CD4-positive, alpha-beta T cell treated with Interleukin-6 for 4 hours (primary cell): ENCODE measurements at regions not wholly inside any gene's neighbourhood (a gene's known extent, or its start where the extent isn't known, plus 50 kb on each side); places are given as distances from the start of the nearest gene placed in this dataset.
"Not testable (repeated sequence)": the region's sequence is repeated elsewhere in the genome, so short reads cannot be mapped to it uniquely, and the experiment has no call there.

Experiments
- DNase-seq: peaks from one replicate; pipeline ENCODE4 v3.0.0-alpha.2; 2020; ENCODE audit warnings: mixed read lengths

- no peak for DNase-seq
Observed at GRCh38 chr21:28106370-28106890, 886.2 kb downstream of the LTN1 start.

- no peak for DNase-seq
Observed at GRCh38 chr21:28104346-28104745, 888.3 kb downstream of the LTN1 start.

GRCh38 chr21:28100366-28100765, 892.3 kb downstream of the LTN1 start:
- no peak for DNase-seq

- no peak for DNase-seq
Observed at GRCh38 chr21:28099001-28099705, 893.5 kb downstream of the LTN1 start.

GRCh38 chr21:28091466-28091865, 901.2 kb downstream of the LTN1 start:
- DNase-seq, result no peak

- no peak for DNase-seq
Observed at GRCh38 chr21:28090546-28090945, 902.1 kb downstream of the LTN1 start.

GRCh38 chr21:28089599-28090441, 902.9 kb downstream of the LTN1 start:
- no peak for DNase-seq

GRCh38 chr21:28086861-28087581, 905.7 kb downstream of the LTN1 start:
- DNase-seq, result no peak

GRCh38 chr21:28084951-28085350, 907.7 kb downstream of the LTN1 start:
- no peak for DNase-seq

- no peak for DNase-seq
Observed at GRCh38 chr21:28083350-28083749, 909.3 kb downstream of the LTN1 start.

- DNase-seq, result no peak
Observed at GRCh38 chr21:28078126-28078525, 914.6 kb downstream of the LTN1 start.

- DNase-seq, result no peak
Observed at GRCh38 chr21:28074676-28075075, 918.0 kb downstream of the LTN1 start.

- no peak for DNase-seq
Observed at GRCh38 chr21:28072601-28073000, 920.1 kb downstream of the LTN1 start.

- no peak for DNase-seq
Observed at GRCh38 chr21:28069450-28069923, 923.2 kb downstream of the LTN1 start.

- no peak for DNase-seq
Observed at GRCh38 chr21:28068455-28069358, 924.0 kb downstream of the LTN1 start.

GRCh38 chr21:28066596-28067387, 925.9 kb downstream of the LTN1 start:
- DNase-seq, result no peak

GRCh38 chr21:28066076-28066475, 926.6 kb downstream of the LTN1 start:
- no peak for DNase-seq

GRCh38 chr21:28063241-28064216, 929.1 kb downstream of the LTN1 start:
- DNase-seq, result no peak

GRCh38 chr21:28052956-28053355, 939.7 kb downstream of the LTN1 start:
- not testable (repeated sequence) for DNase-seq

- not testable (repeated sequence) for DNase-seq
Observed at GRCh38 chr21:28051649-28052048, 941.0 kb downstream of the LTN1 start.
